AG04450 (cell line): ENCODE measurements at regions not wholly inside any gene's neighbourhood (a gene's known extent, or its start where the extent isn't known, plus 50 kb on each side); places are given as distances from the start of the nearest gene placed in this dataset.
"Not testable (repeated sequence)": the region's sequence is repeated elsewhere in the genome, so short reads cannot be mapped to it uniquely, and the experiment has no call there.

Experiments used
- CTCF ChIA-PET: fragments of 300-600, 350-600 bp; formaldehyde crosslinking; extraction: SDS; loops from one replicate; lab custom pipeline; 2022; ENCODE audit warnings: antibody characterized with exemption, inconsistent platforms; lab: Charles Lee
- POLR2A ChIA-PET: fragments of 350-600 bp; formaldehyde crosslinking; extraction: SDS; loops from one replicate; lab custom pipeline; 2021; ENCODE audit warnings: antibody characterized with exemption, inconsistent platforms; lab: Yijun Ruan, JAX
- DNase-seq: peaks from one replicate; pipeline ENCODE4 v3.0.0-alpha.2; 2011; ENCODE audit warnings: low read depth, low spot score
- H3K27ac ChIP-seq: one replicate; pipeline ENCODE4 v1.5.1; 2012; ENCODE audit warnings: low read depth, low read length, control low read depth
- H3K27me3 ChIP-seq: one replicate; pipeline ENCODE4 v1.6.0; 2012; ENCODE audit warnings: low read length; ENCODE audit not compliant: control insufficient read depth, insufficient read depth
- H3K4me3 ChIP-seq: 2 replicates; pipeline ENCODE4 v1.5.1; 2011; ENCODE audit warnings: mild to moderate bottlenecking, low read depth, low read length, control low read depth
- H3K9me3 ChIP-seq: 2 replicates; pipeline ENCODE4 v1.5.1; 2012; ENCODE audit warnings: low read length; ENCODE audit not compliant: control insufficient read depth, insufficient read depth
- CTCF ChIP-seq: IDR thresholded peaks from 2 replicates; pipeline ENCODE4 v1.5.1; 2011; ENCODE audit warnings: low read depth, low read length, control low read depth, inconsistent platforms

DNA sequence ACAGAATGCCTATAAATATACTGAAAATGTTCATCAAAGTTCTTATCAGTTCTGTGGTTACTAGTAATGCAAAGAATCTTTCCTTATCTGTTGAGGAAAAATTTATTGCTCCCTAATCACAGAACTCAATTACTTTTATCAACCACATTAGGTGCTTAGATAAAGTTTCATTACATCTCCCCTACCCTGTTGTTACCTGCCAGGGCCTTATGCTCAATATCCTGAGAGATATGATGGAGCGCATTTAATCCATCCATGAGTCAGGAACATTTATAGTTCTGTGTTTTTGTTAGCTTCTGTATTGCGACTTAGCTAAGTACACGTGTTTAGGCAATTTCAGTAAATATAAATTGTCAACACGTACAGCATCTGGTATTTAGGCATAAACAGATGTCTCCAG lies 164.3 kb upstream of the ST8SIA4 start:
- POLR2A ChIA-PET = no interaction called here
- CTCF ChIA-PET = no interaction called here
- TF ChIP-seq CTCF = no peak
- Histone ChIP-seq H3K27ac (no peak overlapping the region), H3K4me3 (no peak overlapping the region), H3K9me3 (no peaks in the 10 kb centered on the region), H3K27me3 (no peaks in the 10 kb centered on the region)
- no peak for DNase-seq

- H3K4me3 ChIP-seq = no peak overlapping the region
- ChIA-PET POLR2A (no interaction called here), CTCF (interaction anchor here (0.5 kb wide), 1 partner anchor 24 kb away, joined by 3 read pairs; no protein-coding TSS in a partner anchor)
- DNase-seq = no peak
- TF ChIP-seq CTCF = no peak
- H3K27ac ChIP-seq = no peak overlapping the region
- no peaks in the 10 kb centered on the region for H3K27me3 ChIP-seq
- H3K9me3 ChIP-seq = no peaks in the 10 kb centered on the region
Measured at GRCh38 chr5:101062902-101063301, 159.8 kb upstream of the ST8SIA4 start.

GRCh38 chr5:101047181-101047580 lies 144.1 kb upstream of the ST8SIA4 start:
- H3K9me3 ChIP-seq = peaks cover 2% of the 10 kb centered on the region
- POLR2A ChIA-PET = no interaction called here
- CTCF ChIA-PET = no interaction called here
- H3K27me3 ChIP-seq = no peaks in the 10 kb centered on the region
- no peak for DNase-seq
- H3K4me3 ChIP-seq = no peak overlapping the region
- no peak for TF ChIP-seq CTCF
- H3K27ac ChIP-seq = no peak overlapping the region

DNA sequence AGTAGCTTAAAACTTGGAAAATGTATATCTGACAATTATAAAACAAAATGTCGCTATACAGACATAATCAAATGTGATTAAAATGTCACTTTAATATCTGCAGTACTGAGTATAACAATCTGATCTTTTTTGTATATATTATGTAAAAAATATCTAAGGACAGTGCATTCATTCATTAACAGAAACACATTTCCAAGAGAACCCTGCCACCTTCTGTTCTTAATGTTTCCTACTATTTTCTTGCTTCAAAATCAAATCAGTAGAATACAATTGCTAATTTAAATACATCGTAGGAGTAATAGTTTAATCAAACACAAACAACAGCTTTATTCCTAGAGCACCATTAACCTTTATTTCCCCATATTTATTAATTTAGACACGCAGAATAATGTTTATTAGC lies 142.6 kb upstream of the ST8SIA4 start:
- no peak overlapping the region for H3K27ac ChIP-seq
- no peak for DNase-seq
- TF ChIP-seq CTCF = 0 out of 2 replicates have a peak, but pooled peaks have one; percentile 6
- peaks cover 5% of the 10 kb centered on the region for H3K9me3 ChIP-seq
- H3K4me3 ChIP-seq = no peak overlapping the region
- no peaks in the 10 kb centered on the region for H3K27me3 ChIP-seq
- ChIA-PET POLR2A (no interaction called here), CTCF (no interaction called here)

DNA sequence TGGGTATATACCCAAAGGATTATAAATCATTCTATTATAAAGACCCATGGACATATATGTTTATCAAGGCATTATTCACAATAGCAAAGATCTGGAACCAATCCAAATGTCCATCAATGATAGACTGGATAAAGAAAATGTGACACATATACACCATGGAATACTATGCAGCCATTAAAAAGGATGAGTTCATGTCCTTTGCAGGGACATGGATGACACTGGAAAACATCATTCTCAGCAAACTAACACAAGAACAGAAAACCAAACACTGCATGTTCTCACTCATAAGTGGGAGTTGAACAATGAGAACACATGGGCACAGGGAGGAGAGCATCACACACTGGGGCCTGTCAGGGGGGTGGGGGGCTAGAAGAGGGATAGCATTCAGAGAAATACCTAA lies 136.9 kb upstream of the ST8SIA4 start:
- H3K4me3 ChIP-seq, H3K27me3 ChIP-seq, POLR2A ChIA-PET, DNase-seq, CTCF ChIA-PET, H3K9me3 ChIP-seq, H3K27ac ChIP-seq: not testable (repeated sequence)

DNA sequence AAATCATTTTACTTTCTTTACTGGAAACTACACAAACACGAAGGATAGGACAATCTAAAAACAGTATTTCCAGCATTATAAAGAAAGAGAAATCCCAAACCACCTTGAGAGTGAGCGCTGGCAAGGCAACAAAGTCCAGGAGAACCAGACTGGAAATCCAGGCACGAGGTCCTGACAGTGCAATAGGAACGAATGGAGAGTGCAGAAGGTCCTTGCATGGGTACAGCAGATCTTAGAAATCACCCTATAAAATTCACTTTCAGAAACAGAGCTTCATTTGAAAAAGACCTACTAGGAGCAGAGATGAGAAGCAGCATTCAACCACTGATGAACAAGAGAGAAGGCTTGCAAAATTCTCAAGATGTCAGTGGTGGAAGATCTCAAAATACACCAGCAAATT lies 133.7 kb upstream of the ST8SIA4 start:
- H3K4me3 ChIP-seq = no peak overlapping the region
- CTCF ChIA-PET = no interaction called here
- no peak for TF ChIP-seq CTCF
- DNase-seq = no peak
- H3K27me3 ChIP-seq = no peaks in the 10 kb centered on the region
- POLR2A ChIA-PET = no interaction called here
- no peak overlapping the region for H3K27ac ChIP-seq
- H3K9me3 ChIP-seq = no peaks in the 10 kb centered on the region; the same call in 1 of the 2 replicates
